ENCODE measurements at regions not wholly inside any gene's neighbourhood (a gene's known extent, or its start where the extent isn't known, plus 50 kb on each side); places are given as distances from the start of the nearest gene placed in this dataset.

- TF ChIP-seq SIN3A (IDR thresholded peaks at IDR 0.05; ENCODE audit: borderline replicate concordance, insufficient read depth, low read length): no peak
These were observed 626.1 kb downstream of the MCTP2 start for GRCh38 chr15:94857466-94857865.

- no peak for TF ChIP-seq REST (IDR thresholded peaks at IDR 0.05; ENCODE audit: insufficient read depth in 1 of 2, low read depth in 2 of 2, low read length in 2 of 2)
- no peak for TF ChIP-seq FOXP2 (optimal IDR thresholded peaks at IDR 0.05; ENCODE audit: borderline replicate concordance, extremely low read depth, extremely low read length, insufficient read depth)
- no peak for TF ChIP-seq POLR2AphosphoS5 (IDR thresholded peaks at IDR 0.05; ENCODE audit: low read depth, low read length)
- no peak for TF ChIP-seq SIN3A (IDR thresholded peaks at IDR 0.05; ENCODE audit: borderline replicate concordance, insufficient read depth, low read length)
- no peak for TF ChIP-seq TAF1 (IDR thresholded peaks at IDR 0.05; ENCODE audit: borderline replicate concordance, insufficient read depth, low read length)
These were observed 626.6 kb downstream of the MCTP2 start for GRCh38 chr15:94858011-94858410.

GRCh38 chr15:94858449-94858848 lies 627.1 kb downstream of the MCTP2 start:
- TF ChIP-seq SIN3A (IDR thresholded peaks at IDR 0.05; ENCODE audit: borderline replicate concordance, insufficient read depth, low read length) (no peak), REST (IDR thresholded peaks at IDR 0.05; ENCODE audit: insufficient read depth in 1 of 2, low read depth in 2 of 2, low read length in 2 of 2) (no peak), TAF1 (IDR thresholded peaks at IDR 0.05; ENCODE audit: borderline replicate concordance, insufficient read depth, low read length) (no peak), POLR2AphosphoS5 (IDR thresholded peaks at IDR 0.05; ENCODE audit: low read depth, low read length) (no peak), FOXP2 (optimal IDR thresholded peaks at IDR 0.05; ENCODE audit: borderline replicate concordance, extremely low read depth, extremely low read length, insufficient read depth) (no peak)

GRCh38 chr15:94858920-94859319 lies 627.6 kb downstream of the MCTP2 start:
- TF ChIP-seq TAF1 (IDR thresholded peaks at IDR 0.05; ENCODE audit: borderline replicate concordance, insufficient read depth, low read length) (no peak), FOXP2 (optimal IDR thresholded peaks at IDR 0.05; ENCODE audit: borderline replicate concordance, extremely low read depth, extremely low read length, insufficient read depth) (no peak), SIN3A (IDR thresholded peaks at IDR 0.05; ENCODE audit: borderline replicate concordance, insufficient read depth, low read length) (no peak), POLR2AphosphoS5 (IDR thresholded peaks at IDR 0.05; ENCODE audit: low read depth, low read length) (no peak), REST (IDR thresholded peaks at IDR 0.05; ENCODE audit: insufficient read depth in 1 of 2, low read depth in 2 of 2, low read length in 2 of 2) (no peak)

GRCh38 chr15:94864600-94864999 lies 633.2 kb downstream of the MCTP2 start:
- no peak for TF ChIP-seq POLR2AphosphoS5 (IDR thresholded peaks at IDR 0.05; ENCODE audit: low read depth, low read length)
- no peak for TF ChIP-seq FOXP2 (optimal IDR thresholded peaks at IDR 0.05; ENCODE audit: borderline replicate concordance, extremely low read depth, extremely low read length, insufficient read depth)
- TF ChIP-seq REST (IDR thresholded peaks at IDR 0.05; ENCODE audit: insufficient read depth in 1 of 2, low read depth in 2 of 2, low read length in 2 of 2): no peak

All from PFSK-1 (cell line).